ENCODE measurements at regions not wholly inside any gene's neighbourhood (a gene's known extent, or its start where the extent isn't known, plus 50 kb on each side); places are given as distances from the start of the nearest gene placed in this dataset.

DNA sequence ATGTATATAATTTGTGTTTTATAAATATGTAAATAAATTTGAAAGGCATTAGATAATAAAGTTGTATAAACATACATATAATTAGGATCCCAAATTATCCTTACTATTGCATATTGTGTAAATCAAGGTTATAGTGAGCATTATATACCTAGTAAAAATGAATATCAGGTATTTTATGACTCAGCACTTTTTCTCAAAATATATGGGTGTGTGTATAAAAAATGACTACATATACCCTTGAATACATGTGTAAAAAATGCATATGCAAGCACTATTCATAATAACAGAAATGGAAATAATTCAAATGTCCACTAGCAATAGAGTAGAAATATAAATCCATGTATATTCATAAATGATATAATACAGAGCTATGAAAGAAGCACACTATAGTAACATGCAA lies 870.9 kb upstream of the CNTNAP5 start:
- TF ChIP-seq SP1 (IDR thresholded peaks at IDR 0.05) = no peak
- no peak for TF ChIP-seq FOXM1 (IDR thresholded peaks at IDR 0.05; ENCODE audit: borderline replicate concordance)
- TF ChIP-seq ZNF384 (IDR thresholded peaks at IDR 0.05) = no peak
- no peak for TF ChIP-seq ELF4 (IDR thresholded peaks at IDR 0.05)
- no peak for TF ChIP-seq L3MBTL2 (conservative IDR thresholded peaks at IDR 0.05)
- no peak for TF ChIP-seq ARNT (IDR thresholded peaks at IDR 0.05)
- no peak for TF ChIP-seq LEF1 (IDR thresholded peaks at IDR 0.05; ENCODE audit: borderline replicate concordance)
- TF ChIP-seq FOXA1 (IDR thresholded peaks at IDR 0.05) = no peak
- no peak for TF ChIP-seq TARDBP (IDR thresholded peaks at IDR 0.05)
- TF ChIP-seq BHLHE40 (IDR thresholded peaks at IDR 0.05; ENCODE audit: borderline replicate concordance) = no peak
- TF ChIP-seq SUZ12 (IDR thresholded peaks at IDR 0.05) = no peak
- TF ChIP-seq CTBP1 (IDR thresholded peaks at IDR 0.05; ENCODE audit: borderline replicate concordance) = no peak

Data from HEK293T (cell line).